ENCODE measurements at regions not wholly inside any gene's neighbourhood (a gene's known extent, or its start where the extent isn't known, plus 50 kb on each side); places are given as distances from the start of the nearest gene placed in this dataset.

DNA sequence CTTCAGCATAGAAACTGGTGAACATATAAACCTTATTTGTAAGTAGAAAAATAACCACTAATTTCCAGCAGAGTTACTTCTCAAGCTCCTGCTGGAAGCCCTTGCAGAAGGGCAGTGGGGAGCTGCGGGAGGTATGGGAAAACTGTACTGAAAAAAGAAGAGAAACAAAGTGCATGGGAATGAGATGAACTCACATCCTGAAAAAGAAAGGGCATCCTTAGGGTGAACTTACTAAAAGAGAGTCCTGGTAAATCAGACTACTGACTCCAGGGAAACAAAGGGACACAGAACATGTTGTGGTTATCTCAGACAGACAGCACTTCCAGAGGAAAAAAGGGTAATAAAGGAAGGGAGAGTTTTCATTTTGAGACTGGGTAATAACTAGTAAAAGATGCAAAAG, 515.1 kb downstream of the RPL10L start:
- TF ChIP-seq POLR2A (IDR thresholded peaks at IDR 0.05; ENCODE audit: low read length): no peak
- TF ChIP-seq GATA1 (IDR thresholded peaks at IDR 0.05; ENCODE audit: low read depth, low read length): no peak

Data from erythroblast (primary cell).